22Rv1 (cell line): ENCODE measurements at regions not wholly inside any gene's neighbourhood (a gene's known extent, or its start where the extent isn't known, plus 50 kb on each side); places are given as distances from the start of the nearest gene placed in this dataset.

ENCODE experiments used
- ZFX ChIP-seq: fragments of 450-650 bp; IDR thresholded peaks from 2 replicates; pipeline ENCODE4 v1.6.1; 2017; ENCODE audit warnings: antibody characterized with exemption, borderline replicate concordance
- TF ChIP-seq, protein P1 (sequence below): fragments of 450-650 bp; IDR thresholded peaks from 2 replicates; pipeline ENCODE4 v1.5.1; 2017; ENCODE audit warnings: mild to moderate bottlenecking

DNA sequence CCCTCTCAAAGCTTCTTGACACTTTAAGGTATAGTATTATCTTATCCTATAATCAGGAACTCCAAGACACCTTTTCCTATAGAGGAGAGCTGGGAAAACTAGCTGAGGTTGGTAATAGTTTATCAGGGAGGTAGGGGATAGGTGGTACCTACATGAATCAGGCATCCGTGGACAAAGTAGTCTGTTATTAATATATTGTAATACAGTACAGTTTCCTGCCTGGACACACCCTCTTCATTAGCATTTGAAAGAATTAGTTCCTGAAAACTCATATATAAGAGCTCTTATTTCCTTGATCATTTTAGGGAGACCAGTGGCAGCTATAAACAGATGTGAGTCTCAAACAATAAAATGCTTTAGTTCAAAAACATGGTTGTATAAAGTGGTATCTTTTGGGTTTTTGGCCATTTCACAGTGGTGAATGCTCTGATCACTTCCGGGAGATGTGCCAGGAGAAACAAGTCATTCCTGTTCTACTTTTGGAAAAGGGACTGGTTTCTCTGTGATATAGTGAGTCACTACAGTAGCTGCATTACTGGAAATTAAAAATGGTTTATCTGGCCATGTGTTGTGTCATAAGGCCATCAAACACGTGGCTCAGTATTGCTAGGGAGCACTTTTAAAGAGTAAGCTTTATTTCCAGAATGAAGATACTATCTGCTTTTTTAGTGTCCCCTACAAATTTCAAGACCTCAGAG is 98.1 kb downstream of the KLRB1 start:
- TF ChIP-seq, protein P1, sequence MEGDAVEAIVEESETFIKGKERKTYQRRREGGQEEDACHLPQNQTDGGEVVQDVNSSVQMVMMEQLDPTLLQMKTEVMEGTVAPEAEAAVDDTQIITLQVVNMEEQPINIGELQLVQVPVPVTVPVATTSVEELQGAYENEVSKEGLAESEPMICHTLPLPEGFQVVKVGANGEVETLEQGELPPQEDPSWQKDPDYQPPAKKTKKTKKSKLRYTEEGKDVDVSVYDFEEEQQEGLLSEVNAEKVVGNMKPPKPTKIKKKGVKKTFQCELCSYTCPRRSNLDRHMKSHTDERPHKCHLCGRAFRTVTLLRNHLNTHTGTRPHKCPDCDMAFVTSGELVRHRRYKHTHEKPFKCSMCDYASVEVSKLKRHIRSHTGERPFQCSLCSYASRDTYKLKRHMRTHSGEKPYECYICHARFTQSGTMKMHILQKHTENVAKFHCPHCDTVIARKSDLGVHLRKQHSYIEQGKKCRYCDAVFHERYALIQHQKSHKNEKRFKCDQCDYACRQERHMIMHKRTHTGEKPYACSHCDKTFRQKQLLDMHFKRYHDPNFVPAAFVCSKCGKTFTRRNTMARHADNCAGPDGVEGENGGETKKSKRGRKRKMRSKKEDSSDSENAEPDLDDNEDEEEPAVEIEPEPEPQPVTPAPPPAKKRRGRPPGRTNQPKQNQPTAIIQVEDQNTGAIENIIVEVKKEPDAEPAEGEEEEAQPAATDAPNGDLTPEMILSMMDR = no peak
- TF ChIP-seq ZFX = no peak
